GM10266 (cell line): ENCODE measurements at regions not wholly inside any gene's neighbourhood (a gene's known extent, or its start where the extent isn't known, plus 50 kb on each side); places are given as distances from the start of the nearest gene placed in this dataset.

ENCODE experiments used
- DNase-seq: peaks from one replicate; pipeline ENCODE4 v3.0.0; 2012; ENCODE audit errors: extremely low spot score
- CTCF ChIP-seq: IDR thresholded peaks from 2 replicates; pipeline ENCODE4 v1.5.1; 2012; ENCODE audit warnings: mild to moderate bottlenecking, low read depth; ENCODE audit not compliant: control insufficient read depth, insufficient read depth; ENCODE audit errors: missing control alignments

GRCh38 chr4:11326021-11326420 is 102.7 kb downstream of the HS3ST1 start:
- no peak for DNase-seq
- TF ChIP-seq CTCF: no peak

GRCh38 chr4:11323771-11324170 is 104.9 kb downstream of the HS3ST1 start:
- TF ChIP-seq CTCF: no peak
- no peak for DNase-seq

GRCh38 chr4:11313157-11313943 is 115.3 kb downstream of the HS3ST1 start:
- TF ChIP-seq CTCF: no peak
- DNase-seq: no peak

DNA sequence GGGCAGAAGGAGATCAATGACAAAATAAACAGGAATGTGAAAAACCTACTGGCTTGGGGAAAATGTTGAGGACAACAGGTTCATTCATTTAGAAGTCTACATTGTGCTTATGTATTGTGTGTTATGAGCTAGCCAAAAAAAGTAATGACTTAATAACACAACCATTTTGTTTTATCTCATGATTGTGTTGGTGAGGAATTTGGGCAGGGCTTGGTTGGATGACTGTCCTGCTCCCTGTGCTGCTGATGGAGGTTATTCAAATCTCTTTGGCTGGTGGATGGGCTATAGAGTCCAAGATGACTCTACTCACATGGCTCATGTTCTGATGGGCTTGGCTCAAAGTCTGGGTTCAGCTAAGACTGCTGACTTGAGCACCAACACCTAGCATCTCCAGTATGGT is 116.3 kb downstream of the HS3ST1 start:
- no peak for DNase-seq
- no peak for TF ChIP-seq CTCF

DNA sequence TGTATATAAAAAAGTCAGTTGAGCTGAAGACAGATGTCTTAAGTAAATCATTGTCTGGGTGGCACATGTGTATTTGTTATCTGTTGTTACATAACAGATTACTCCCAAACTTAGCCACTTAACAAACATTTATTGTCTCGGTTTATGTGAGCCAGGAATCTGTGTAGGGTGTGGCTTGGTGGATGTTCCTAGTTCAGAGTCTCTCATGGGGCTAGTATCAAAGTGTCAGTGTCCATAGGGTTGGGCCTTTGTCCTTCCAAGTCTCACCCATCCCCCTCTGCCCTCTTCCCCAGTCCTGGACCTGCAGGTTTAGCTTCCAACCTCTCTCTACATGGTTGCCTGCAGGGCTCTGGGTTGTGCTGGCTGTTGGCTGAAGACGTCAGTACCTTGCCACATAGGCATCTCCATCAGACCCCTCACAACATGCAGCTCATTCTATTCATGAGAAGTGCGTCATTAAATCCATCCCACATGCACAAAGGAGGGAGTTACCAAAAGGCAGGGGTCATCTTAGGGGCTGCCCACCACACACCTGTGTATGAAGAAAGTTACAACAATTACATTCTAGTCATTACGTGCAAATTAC is 127.5 kb downstream of the HS3ST1 start:
- DNase-seq: no peak

GRCh38 chr4:11299836-11300235 is 128.9 kb downstream of the HS3ST1 start:
- no peak for DNase-seq
- TF ChIP-seq CTCF: no peak

More for the DNA sequence above, 127.5 kb downstream of the HS3ST1 start:
- TF ChIP-seq CTCF: no peak

DNA sequence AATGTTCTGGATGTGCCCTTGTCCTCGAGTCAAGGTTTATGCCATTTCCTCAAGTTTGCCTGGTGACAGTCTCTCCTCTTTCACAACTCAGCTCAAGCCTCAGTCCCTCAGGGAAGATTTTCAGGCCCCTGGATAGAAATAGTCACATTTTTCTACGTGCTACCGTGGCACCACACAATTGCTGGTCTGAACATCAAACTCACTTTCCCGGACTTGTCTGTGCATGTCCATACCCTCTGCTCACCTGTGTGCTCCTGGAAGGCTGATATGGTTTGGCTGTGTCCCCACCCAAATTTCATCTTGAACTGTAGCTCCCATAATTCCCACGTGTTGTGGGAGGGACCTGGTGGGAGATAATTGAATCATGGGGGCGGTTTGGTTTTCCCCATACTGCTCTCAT is 129.7 kb downstream of the HS3ST1 start:
- no peak for TF ChIP-seq CTCF
- DNase-seq: no peak
